GM18520 (cell line): ENCODE measurements at regions not wholly inside any gene's neighbourhood (a gene's known extent, or its start where the extent isn't known, plus 50 kb on each side); places are given as distances from the start of the nearest gene placed in this dataset.

Source experiments
- ATAC-seq: cut with Tn5 transposase; IDR thresholded peaks from one replicate; pipeline ENCODE4 v1.9.1; 2021; ENCODE audit not compliant: unreplicated experiment

- ATAC-seq = no peak
Observed at GRCh38 chr15:69624155-69624520, 171.5 kb downstream of the RPLP1 start.

DNA sequence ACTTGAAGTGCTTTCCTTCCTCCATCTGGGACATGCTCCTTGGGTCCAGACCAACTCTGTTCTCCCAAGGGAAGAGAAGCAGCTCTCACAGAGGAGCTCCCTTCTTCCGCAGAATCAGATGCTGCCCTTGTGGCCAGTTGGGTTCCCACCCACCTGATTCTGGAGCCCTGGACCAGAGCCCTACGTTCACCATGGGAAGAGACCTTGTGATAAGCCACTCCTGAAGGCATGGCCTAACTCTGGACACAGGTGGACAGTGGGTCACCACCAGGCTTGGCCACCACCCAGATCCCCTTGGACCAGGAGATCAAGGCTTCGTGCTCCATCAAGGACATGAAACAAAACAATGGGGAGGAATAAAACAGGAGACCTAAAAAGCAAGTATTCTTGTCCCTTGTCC, 172.2 kb downstream of the RPLP1 start:
- no peak for ATAC-seq

DNA sequence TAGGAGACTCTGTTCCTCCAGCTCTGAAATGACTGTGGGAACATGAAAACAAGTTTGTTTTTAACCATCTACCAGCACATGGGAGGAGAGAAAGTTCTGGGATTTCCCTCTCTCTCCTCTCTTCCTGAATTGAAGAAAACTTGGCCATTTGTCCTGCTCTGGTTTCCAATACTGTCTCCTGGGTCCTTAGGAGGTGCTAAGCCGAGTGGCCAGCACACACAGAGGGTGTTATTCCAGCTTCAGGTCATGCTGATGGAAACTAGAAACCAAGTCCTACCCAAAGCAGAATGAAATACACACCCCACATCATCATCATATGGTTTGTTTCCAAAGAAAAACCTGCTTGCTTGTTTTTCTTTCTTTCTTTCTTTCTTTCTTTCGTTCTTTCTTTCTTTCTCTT, 172.7 kb downstream of the RPLP1 start:
- no peak for ATAC-seq

DNA sequence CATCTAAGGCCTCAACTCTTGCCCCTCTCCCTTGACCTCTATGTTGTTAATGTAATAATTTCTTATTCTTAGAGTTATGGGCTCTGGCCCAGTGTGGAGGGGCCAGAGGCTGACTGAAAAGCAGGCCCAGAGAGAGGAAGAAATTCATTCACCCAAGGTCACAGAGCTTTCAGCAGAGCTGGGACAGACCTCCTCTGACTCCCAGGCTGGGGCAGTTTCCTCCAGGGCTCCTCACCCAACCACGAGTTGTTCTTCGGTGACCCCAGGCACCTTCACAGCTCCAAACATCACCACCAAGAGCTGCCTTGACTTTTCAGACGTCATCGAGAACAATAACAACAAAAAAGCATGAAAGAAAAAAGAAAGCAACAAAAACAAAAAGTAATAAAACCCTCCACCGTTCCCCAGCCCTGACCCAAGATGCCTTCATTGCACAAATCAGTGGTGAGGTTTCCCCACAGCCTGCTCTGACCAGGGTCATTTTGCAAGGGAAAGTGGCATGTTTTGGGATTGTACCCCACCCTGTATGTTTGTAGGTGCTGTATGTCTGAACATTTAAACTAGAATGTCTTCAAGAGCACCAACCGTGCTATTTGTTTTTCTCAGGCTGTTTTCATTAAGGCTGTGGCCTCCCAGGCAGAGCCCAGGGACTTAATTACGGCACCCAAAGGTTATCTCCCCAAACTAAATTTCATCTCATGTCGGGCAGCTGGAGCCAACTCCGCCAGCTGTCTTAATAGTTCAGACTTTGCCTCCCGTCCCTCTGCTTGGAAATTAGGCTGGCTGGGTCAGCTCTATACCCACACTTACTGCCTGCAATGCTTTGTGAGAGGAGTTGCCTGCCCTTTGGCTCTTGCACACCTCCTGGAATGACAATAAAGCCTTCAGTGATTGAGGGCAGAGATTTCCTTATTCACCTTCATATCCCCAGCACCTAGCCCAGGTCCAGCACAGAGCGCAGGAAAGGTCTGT, 173.8 kb downstream of the RPLP1 start:
- no peak for ATAC-seq

DNA sequence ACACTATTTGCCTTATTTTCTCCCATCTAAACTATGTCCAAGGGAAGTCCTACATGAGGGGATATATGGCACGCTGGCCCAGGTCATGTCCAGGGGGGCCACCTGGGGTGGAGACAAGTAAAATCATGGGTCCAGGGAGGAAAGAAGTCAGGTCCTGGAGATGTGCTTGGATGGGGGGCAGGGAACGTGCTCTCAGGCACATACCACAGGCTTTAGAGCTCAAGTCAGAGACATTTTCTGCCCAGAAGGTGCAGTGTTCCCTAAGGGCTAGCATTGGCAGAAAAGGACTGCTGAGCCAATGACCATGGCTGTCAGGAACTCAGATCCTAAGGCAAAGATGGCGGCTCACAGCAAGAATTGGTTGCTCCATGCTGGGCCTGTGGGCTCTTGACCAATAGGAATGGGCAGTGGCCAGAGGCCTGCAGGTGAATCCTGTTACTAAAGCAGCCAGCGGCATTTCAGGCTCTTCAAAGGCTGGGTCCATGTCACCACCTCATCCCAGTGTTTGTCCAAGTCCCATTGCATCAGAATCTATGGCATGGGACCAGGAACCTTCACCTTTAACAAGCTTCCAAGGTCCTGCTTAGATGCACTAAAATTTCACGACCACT, 175.0 kb downstream of the RPLP1 start:
- ATAC-seq = no peak

GRCh38 chr15:69628256-69629093, 175.9 kb downstream of the RPLP1 start:
- no peak for ATAC-seq

DNA sequence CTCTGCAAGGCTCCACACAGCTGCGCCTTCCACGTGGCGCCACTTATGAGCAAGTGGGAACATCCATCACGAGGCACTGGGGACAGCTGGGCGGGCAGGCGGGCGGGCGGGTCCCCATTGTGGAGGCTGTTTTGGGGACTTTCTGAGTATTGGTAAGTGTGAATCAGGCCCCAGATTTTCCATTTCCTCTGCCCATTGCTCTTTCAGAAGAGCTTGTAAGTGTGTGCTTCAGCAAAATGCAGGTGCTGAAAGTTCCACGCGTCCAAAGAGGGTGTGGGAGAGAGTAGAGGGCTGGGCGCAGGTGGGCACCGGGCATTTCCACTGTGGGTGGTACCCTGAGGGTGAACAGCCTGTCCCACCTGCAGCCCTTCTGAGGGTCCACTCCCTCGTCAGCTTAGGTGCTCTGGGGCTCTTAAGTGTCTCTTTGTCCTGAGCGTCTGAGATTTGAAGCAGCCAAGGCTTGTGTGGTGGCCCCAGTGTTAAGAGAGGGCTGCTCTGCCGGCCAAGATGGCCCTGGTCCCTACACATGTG, 177.1 kb downstream of the RPLP1 start:
- ATAC-seq = no peak

GRCh38 chr15:69631005-69631404, 178.4 kb downstream of the RPLP1 start:
- ATAC-seq = no peak

- no peak for ATAC-seq
Observed at GRCh38 chr15:69631978-69632377, 179.4 kb downstream of the RPLP1 start.

GRCh38 chr15:69634860-69635259, 182.2 kb downstream of the RPLP1 start:
- no peak for ATAC-seq

DNA sequence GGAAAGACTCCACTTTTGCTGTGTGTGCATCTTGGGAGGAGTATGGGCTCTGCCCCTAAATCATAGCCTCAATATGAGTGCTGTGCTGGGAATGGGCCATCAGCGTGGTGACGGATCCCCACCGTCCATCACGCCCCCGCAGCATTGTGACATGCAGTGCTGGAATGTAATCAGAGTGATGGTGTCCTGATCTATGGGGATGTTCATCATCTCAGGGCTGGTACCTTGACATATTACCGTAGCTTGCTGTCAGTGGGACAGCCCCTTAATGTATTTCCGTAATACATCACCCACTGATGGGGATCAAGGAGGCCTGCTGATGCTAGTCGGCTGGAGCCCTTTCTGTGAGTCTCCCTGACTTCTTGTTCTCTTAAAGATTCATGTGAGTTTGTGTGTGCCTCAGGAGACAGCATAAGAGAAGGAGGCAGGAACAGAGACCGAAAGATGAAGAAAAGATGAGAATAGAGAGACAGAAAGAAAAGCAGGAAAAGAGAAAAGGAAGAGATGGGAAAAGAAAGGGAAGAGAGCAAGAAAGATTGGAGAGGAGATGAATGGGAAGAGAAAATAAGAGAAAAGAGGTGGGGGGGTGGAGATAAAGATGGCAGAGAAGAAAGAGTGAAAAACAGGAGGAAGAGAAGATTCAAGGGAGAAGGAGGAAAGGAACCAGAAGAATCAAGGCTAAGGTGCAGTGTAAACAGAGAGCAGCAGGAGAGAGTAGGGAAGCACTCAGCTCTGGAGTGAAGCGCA, 183.7 kb downstream of the RPLP1 start:
- no peak for ATAC-seq

DNA sequence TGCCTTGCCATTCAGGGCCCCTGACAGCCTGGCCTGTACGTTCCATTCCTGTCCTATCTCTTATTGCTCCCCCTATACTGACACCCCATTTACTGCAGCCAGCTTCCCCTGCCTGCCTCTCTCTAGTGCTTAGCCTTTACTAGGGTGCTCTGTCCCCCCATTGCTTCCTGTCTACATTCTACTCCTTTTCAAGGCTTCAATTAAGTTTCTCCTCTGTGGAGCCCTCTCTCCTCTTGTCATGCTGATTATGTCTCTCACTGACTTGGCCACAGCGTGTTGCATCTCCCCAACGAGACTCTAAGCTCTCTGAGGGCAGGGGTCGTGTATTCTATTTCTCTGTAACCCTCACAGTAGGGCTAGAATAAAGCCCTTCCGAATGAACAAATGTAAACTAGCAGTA, 185.2 kb downstream of the RPLP1 start:
- ATAC-seq = no peak

GRCh38 chr15:69643476-69643875, 190.9 kb downstream of the RPLP1 start:
- ATAC-seq = no peak

DNA sequence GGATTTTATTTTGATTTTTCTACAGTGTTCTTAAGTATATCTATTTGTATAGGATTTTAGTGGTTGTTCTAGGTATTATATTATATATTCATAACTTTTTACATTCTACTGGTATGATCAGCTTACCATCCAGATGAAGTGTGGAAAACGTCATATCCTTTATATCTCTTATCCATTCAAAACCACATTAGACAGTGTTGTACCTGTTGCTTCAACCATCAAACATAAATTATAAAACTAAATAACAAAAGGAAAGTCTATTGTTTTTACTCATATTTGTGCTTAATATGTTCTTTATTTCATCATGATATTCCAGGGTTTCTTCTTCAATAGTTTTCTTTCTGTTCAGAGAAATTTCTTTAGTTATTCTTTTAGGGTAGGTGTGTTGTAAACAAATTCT, 191.4 kb downstream of the RPLP1 start:
- no peak for ATAC-seq

DNA sequence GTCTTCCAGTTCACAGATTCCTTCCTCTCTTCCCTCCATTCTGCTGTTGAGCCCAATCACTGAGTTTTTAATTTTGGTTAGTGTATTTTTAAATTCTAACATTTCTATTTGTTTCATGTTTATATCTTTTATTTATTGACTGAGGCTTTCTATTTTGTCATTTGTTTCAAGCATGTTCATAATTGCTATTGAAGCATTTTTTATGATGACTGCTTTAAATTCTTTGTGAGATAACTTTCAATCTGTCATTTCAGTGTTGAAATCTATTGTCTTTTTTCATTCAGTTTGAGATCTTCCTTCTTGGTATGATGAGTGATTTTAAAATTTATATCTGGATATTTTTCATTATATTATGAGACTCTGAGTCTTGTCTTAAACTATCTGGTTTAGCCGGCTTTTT, 192.3 kb downstream of the RPLP1 start:
- ATAC-seq = no peak

- no peak for ATAC-seq
Observed at GRCh38 chr15:69647142-69647513, 194.5 kb downstream of the RPLP1 start.

- ATAC-seq = no peak
Observed at GRCh38 chr15:69648212-69648611, 195.6 kb downstream of the RPLP1 start.

DNA sequence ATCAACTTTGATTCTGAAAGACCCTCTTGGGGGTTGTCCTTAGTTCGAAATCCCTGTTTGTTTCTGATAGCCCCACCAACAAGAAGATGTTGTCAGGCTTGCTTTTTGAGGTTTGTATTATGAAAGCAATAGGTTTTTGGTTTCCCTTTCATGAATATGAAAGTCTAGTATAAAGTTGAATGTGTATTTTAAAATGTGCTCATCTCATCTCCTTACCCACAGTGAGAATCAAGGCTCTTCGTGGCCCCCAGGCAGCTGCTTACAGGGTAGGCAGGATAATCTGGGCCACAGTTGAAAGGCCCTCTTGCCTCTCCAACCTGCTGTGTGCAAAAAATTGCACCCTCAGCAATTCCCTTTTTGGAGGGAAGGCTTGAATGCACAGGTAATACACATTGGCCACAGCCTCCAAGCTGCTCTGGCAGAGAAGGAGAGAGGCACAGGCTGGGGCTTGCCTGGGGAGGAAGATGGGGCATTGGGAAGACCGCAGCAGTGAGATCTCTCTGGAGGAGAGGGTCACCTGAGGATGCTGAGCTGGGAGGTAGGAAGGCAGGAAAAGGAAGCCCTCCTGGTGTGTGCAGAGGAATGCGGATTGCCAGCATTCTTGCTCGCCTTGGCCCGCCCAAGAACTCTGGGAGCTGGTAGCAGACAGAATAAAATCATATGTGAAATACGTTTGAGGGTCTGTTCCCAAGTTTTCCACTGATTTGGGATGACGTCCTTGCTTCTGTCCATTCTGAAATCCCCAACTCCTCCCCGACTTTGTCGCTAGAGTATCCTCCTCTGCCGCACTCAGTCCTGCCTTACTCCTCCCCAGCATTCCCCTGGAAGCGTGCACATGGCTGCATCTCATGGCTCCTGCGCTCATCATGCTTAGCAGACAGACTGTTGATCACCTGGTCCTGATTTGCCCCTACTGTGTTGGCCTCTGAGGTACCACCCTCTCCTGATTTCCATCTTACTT, 196.4 kb downstream of the RPLP1 start:
- no peak for ATAC-seq

DNA sequence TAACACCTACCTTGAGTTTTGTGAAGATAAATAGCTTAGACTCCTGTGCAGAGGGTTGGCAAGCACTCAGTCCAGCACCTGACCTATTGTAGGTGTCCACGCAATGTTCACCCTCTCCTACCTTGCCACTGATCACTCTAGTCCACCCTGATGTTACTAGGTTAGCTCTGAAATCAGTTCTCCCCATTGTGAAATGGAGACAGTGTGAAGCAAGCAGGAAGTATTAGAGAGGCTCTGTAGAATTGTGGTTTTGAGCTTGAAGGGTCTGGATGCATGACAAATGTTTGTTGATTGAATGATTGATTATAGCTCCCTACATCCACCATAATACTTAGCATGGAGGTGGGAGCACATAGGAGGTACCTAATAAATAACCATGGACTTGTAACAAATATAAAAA, 199.7 kb downstream of the RPLP1 start:
- no peak for ATAC-seq
